Small intestine (tissue), 7 donors: ENCODE measurements at regions not wholly inside any gene's neighbourhood (a gene's known extent, or its start where the extent isn't known, plus 50 kb on each side); places are given as distances from the start of the nearest gene placed in this dataset.
"Not testable (repeated sequence)": the region's sequence is repeated elsewhere in the genome, so short reads cannot be mapped to it uniquely, and the experiment has no call there.

Experiments used
- DNase-seq, 2 donors: peaks; one replicate each; pipeline versions ENCODE4 v3.0.0 to v3.0.0-alpha.2; 2013
- FAIRE-seq: peaks from 2 replicates; lab custom pipeline; 2012; peaks lifted over from hg19 to GRCh38; lab: Jason Lieb, UNC
- H3K27ac ChIP-seq, 3 donors: one replicate each; pipeline ENCODE4 v1.5.1; 2013; ENCODE audit warnings: low read length in 2 of 3, mild to moderate bottlenecking in 2 of 3, control low read depth in 1 of 3, inconsistent platforms in 1 of 3, low read depth in 1 of 3, moderate library complexity in 1 of 3
- H3K27me3 ChIP-seq, 3 donors: one replicate each; pipeline ENCODE4 v1.6.1; 2013; ENCODE audit warnings: low read length in 3 of 3, inconsistent platforms in 1 of 3; ENCODE audit not compliant: control insufficient read depth in 3 of 3, insufficient read depth in 3 of 3
- H3K36me3 ChIP-seq, 3 donors: one replicate each; pipeline ENCODE4 v1.6.1; 2013; ENCODE audit warnings: low read length in 3 of 3, inconsistent platforms in 1 of 3, low read depth in 1 of 3, mild to moderate bottlenecking in 1 of 3, moderate library complexity in 1 of 3; ENCODE audit not compliant: control insufficient read depth in 3 of 3, insufficient read depth in 2 of 3
- H3K4me1 ChIP-seq, 3 donors: one replicate each; pipeline ENCODE4 v1.6.1; 2013; ENCODE audit warnings: low read length in 2 of 3, inconsistent platforms in 1 of 3, low read depth in 1 of 3, mild to moderate bottlenecking in 1 of 3, moderate library complexity in 1 of 3; ENCODE audit not compliant: control insufficient read depth in 3 of 3, insufficient read depth in 2 of 3
- H3K4me3 ChIP-seq, 3 donors: one replicate each; pipeline ENCODE4 v1.5.1; 2013; ENCODE audit warnings: low read length in 3 of 3, control low read depth in 1 of 3, inconsistent platforms in 1 of 3, low read depth in 1 of 3, mild to moderate bottlenecking in 1 of 3, moderate library complexity in 1 of 3
- H3K9me3 ChIP-seq, 2 donors: one replicate each; pipeline ENCODE4 v1.6.1; 2013; ENCODE audit warnings: low read depth in 1 of 2, low read length in 1 of 2; ENCODE audit not compliant: control insufficient read depth in 2 of 2, insufficient read depth in 1 of 2
- WGBS, 3 donors: extraction: QIAGEN DNeasy Blood & Tissue Kit; methylation state at CpG; one replicate each; pipeline ENCODE4 v1.1.7; 2013; 5-methylcytosine and 5-hydroxymethylcytosine counted together
- donor health status: healthy with polysubstance abuse.
- donor health status: control.
- donor health status: control.
- donor health status: Bipolar disorder and iron deficiency.
- donor health status: healthy.

DNA sequence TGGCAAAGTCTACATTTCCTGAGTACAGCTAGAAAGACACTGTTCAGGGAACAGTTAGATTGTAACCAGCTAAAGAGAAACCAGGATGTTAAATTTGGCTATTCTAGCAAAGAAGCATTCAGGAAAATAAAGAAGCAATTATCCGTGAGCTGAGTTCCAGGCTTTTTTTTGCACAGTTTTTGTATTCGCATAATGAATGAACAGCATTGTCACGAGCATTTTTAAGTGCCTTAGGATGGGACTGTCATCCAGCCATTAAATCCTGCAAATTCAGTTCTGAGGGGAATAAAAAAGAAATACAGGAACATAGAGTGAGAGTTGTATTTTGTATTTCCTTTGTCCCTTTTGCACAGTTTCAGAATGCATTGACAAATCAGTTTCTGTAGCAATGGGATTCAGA lies 1302.2 kb downstream of the CDH12 start:
- H3K4me3 ChIP-seq, FAIRE-seq, H3K27ac ChIP-seq, H3K9me3 ChIP-seq, H3K4me1 ChIP-seq, DNase-seq, H3K27me3 ChIP-seq, H3K36me3 ChIP-seq: not testable (repeated sequence)
- WGBS, 3 donors = 92 to 97% (median 95%) methylated on average over 3 of the region's 3 CpGs

DNA sequence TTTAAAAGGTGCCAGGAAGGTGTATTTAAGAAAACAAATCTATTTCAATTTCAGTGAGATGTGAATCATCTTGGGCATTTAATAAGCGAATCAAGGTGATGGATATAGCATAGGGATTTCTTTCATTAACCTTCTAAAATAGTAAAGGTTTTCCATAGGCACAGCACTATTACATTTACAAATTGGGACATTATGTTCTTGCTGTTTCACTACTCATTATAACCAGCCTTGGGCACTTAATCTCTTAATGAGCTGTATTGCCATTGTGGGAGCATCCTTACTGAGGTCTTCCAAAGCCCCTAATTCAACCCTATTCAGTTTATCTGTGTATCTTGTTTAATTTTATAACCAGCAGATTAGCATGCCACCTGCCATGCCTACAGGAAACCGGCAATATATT lies 1305.5 kb downstream of the CDH12 start:
- H3K36me3 ChIP-seq, FAIRE-seq, H3K27ac ChIP-seq, H3K4me1 ChIP-seq, H3K9me3 ChIP-seq, H3K27me3 ChIP-seq, H3K4me3 ChIP-seq, DNase-seq: not testable (repeated sequence)
- 75 to 87% (median 78%) methylated on average over 2 of the region's 2 CpGs for WGBS, 3 donors

DNA sequence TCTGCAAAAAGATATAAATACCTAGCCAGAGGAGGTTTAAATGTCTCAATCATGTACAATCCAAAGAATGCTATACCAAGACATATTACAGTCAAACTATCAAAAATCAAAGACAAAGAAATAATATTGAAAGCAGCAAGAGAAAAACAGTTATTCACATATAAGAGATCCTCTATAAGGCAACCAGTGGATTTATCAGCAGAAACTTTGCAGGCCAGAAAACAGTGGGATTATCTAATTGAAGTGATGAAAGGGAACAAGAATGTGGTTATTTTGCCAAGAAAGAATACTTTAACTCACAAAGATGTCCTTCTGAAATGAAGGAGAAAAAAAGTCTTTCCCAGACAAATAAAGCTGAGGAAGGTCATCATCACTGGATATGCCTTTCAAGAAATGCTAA lies 1318.0 kb downstream of the CDH12 start:
- H3K9me3 ChIP-seq, FAIRE-seq, H3K27me3 ChIP-seq, H3K4me1 ChIP-seq, H3K27ac ChIP-seq, H3K36me3 ChIP-seq, H3K4me3 ChIP-seq, DNase-seq: not testable (repeated sequence)

DNA sequence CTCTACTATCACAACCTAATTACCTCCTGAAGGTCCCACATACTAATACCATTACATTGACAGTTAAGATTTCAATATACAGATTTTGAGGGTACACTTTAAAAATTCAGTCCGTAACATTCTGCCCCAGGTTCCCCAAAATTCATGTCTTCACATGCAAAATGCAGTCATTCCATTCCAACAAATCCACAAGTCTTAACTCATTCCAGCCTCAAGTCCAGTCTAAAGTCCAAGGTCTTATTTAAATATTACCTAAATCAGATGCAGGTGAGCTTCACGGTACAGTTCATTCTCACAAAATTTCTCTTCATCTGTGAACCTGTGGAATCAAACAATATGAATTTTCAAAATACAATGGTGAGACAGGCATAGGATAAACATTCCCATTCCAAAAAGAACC lies 1332.0 kb downstream of the CDH12 start:
- not testable (repeated sequence) for H3K36me3 ChIP-seq, H3K4me3 ChIP-seq, FAIRE-seq, H3K9me3 ChIP-seq, DNase-seq, H3K4me1 ChIP-seq, H3K27ac ChIP-seq, H3K27me3 ChIP-seq
- WGBS, 3 donors = 33 to 74% (median 61%) methylated on average over 2 of the region's 2 CpGs

DNA sequence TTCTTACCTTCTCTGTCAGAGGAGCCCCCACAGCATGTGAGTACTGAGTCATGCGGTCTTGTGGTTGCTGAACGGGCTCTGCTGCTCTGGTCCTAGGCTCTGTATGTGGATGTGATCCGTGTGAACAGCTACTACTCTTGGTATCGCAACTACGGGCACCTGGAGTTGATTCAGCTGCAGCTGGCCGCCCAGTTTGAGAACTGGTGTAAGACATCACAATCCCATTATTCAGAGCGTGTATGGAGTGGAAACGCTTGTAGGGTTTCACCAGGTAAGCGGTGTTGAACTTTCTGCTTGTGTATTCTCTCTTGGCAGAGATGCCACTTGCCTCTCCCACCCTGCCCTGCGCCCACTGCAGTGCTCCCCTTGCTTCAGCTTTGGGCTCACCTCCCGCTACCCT lies 1356.2 kb downstream of the CDH12 start:
- not testable (repeated sequence) for DNase-seq, FAIRE-seq, H3K4me1 ChIP-seq, H3K27me3 ChIP-seq, H3K27ac ChIP-seq, H3K4me3 ChIP-seq, H3K9me3 ChIP-seq
- peaks cover 0 to 11% (median 4%) of the 10 kb centered on the region in 3 donors for H3K36me3 ChIP-seq
- 95 to 99% (median 99%) methylated on average over 7 to 8 of the region's 11 CpGs for WGBS, 3 donors

DNA sequence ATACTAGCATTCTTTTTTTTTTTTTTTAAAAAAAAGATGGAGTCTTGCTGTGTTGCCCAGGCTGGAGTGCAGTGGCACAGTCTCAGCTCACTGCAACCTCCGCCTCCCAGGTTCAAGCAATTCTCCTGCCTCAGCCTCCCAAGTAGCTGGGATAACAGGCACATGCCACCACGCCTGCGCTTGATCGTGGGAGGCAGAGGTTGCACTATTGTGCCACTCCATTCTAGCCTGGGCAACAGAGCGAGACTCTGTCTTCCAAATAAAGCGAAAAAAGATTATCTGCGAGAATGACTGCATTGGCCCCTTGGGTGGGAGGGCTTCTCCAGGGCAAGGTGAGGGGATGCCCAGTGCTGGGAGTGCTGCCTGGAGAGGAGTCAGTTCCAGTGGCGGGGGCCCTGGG lies 1357.1 kb downstream of the CDH12 start:
- H3K36me3 ChIP-seq = peaks cover 0 to 14% (median 4%) of the 10 kb centered on the region in 3 donors
- not testable (repeated sequence) for H3K27me3 ChIP-seq, H3K4me3 ChIP-seq, FAIRE-seq, DNase-seq, H3K27ac ChIP-seq, H3K4me1 ChIP-seq, H3K9me3 ChIP-seq
- WGBS, 3 donors = 91 to 95% (median 93%) methylated on average over 7 of the region's 8 CpGs

DNA sequence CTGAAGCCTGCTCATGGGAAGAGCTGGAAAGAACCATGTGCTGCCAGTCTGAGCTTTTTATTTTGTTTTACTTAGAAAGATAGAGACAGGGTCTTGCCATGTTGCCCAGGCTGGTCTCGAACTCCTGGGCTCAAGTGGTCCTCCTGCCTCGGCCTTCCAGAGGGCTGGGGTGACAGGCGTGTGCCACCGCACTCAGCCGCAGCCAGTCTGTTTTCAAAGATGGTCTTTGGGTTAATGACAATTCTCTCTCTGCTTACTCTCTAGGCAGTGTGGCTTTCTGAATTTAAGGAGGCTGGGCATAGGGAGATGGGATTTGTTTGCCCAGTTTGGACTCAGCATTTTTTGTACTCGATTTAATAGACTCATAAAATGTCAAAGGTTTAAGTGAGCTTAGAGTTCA lies 1357.9 kb downstream of the CDH12 start:
- FAIRE-seq, H3K9me3 ChIP-seq, H3K4me3 ChIP-seq, DNase-seq, H3K4me1 ChIP-seq, H3K27ac ChIP-seq, H3K27me3 ChIP-seq: not testable (repeated sequence)
- 89 to 96% (median 93%) methylated on average over 6 of the region's 6 CpGs for WGBS, 3 donors
- peaks cover 0 to 12% (median 4%) of the 10 kb centered on the region in 3 donors for H3K36me3 ChIP-seq

DNA sequence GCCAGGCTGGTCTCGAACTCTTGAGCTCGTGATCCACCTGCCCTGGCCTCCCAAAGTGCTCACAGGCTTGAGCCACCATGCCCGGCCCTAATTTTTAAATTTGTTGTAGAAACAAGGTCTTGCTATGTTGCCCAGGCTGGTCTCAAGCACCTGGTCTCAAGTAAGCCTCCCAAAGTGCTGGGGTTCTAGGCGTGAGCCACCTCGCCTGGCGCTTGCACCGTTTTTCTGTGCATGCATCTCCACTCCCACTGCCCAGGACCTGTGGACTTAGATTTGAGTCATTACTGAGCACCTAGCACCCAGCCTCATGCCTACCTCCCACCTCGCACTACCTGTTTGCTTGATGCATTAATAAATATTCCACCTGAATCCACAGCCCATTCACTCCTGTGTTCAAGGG lies 1359.1 kb downstream of the CDH12 start:
- H3K27me3 ChIP-seq, DNase-seq, FAIRE-seq: not testable (repeated sequence)

DNA sequence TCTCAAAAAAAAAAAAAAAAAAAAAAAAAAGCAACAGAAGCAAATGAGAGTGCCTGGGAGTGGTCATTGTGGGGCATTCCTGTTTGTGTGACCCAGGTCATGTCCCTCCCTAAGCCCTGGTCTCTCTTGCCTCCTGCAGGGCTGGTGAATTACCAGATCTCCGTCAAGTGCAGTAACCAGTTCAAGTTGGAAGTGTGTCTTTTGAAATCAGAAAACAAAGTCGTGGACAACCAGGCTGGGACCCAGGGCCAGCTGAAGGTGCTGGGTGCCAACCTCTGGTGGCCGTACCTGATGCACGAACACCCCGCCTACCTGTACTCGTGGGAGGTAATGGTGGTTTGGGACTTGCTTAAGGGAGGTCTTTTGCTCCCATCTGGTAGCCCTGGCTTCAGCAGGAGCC lies 1362.0 kb downstream of the CDH12 start:
- FAIRE-seq, H3K4me3 ChIP-seq, H3K36me3 ChIP-seq, DNase-seq, H3K27me3 ChIP-seq, H3K27ac ChIP-seq, H3K9me3 ChIP-seq, H3K4me1 ChIP-seq: not testable (repeated sequence)
- 90 to 98% (median 97%) methylated on average over 4 to 6 of the region's 6 CpGs for WGBS, 3 donors

More for the DNA sequence above, 1359.1 kb downstream of the CDH12 start:
- H3K36me3 ChIP-seq = peaks cover 0 to 12% (median 4%) of the 10 kb centered on the region in 3 donors
- H3K9me3 ChIP-seq, H3K4me1 ChIP-seq, H3K27ac ChIP-seq, H3K4me3 ChIP-seq: not testable (repeated sequence)
- WGBS, 3 donors = 94 to 98% (median 97%) methylated on average over 6 to 7 of the region's 8 CpGs
